Gastrocnemius medialis (tissue), 4 donors: ENCODE measurements at regions not wholly inside any gene's neighbourhood (a gene's known extent, or its start where the extent isn't known, plus 50 kb on each side); places are given as distances from the start of the nearest gene placed in this dataset.
"Not testable (repeated sequence)": the region's sequence is repeated elsewhere in the genome, so short reads cannot be mapped to it uniquely, and the experiment has no call there.

Experiments used
- POLR2A ChIP-seq, 2 donors: fragments of 450-650 bp; IDR thresholded peaks; one replicate each; pipeline ENCODE4 v1.6.1; 2017; ENCODE audit warnings: antibody characterized with exemption in 2 of 2, mild to moderate bottlenecking in 2 of 2, moderate library complexity in 2 of 2
- TF ChIP-seq, protein P1 (sequence below), 5 experiments: fragments of 450-650 bp in 3 of 5; fragments of 200-600 bp in 2 of 5; sonication (generic) in 2 of 5; IDR thresholded peaks in 4 of 5; conservative IDR thresholded peaks in 1 of 5; 1 replicate in 4 of 5; 2 replicates in 1 of 5; pipeline ENCODE4 v1.5.1; 2016 to 2019; ENCODE audit warnings: antibody characterized with exemption in 5 of 5, mild to moderate bottlenecking in 3 of 5, moderate library complexity in 3 of 5

GRCh38 chr1:14419778-14420218, 178.7 kb upstream of the KAZN start:
- not testable (repeated sequence) for TF ChIP-seq POLR2A (IDR thresholded peaks at IDR 0.05)
- TF ChIP-seq, protein P1, sequence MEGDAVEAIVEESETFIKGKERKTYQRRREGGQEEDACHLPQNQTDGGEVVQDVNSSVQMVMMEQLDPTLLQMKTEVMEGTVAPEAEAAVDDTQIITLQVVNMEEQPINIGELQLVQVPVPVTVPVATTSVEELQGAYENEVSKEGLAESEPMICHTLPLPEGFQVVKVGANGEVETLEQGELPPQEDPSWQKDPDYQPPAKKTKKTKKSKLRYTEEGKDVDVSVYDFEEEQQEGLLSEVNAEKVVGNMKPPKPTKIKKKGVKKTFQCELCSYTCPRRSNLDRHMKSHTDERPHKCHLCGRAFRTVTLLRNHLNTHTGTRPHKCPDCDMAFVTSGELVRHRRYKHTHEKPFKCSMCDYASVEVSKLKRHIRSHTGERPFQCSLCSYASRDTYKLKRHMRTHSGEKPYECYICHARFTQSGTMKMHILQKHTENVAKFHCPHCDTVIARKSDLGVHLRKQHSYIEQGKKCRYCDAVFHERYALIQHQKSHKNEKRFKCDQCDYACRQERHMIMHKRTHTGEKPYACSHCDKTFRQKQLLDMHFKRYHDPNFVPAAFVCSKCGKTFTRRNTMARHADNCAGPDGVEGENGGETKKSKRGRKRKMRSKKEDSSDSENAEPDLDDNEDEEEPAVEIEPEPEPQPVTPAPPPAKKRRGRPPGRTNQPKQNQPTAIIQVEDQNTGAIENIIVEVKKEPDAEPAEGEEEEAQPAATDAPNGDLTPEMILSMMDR (IDR thresholded peaks at IDR 0.05 in 4 of 5, conservative IDR thresholded peaks at IDR 0.05 in 1 of 5): not testable (repeated sequence)
